HCT116 (cell line): ENCODE measurements at regions not wholly inside any gene's neighbourhood (a gene's known extent, or its start where the extent isn't known, plus 50 kb on each side); places are given as distances from the start of the nearest gene placed in this dataset.

Experiments used
- ATAC-seq: fragments of 200-7000 bp; cut with Tn5 transposase; 2 replicates; pipeline ENCODE4 v1.9.1; 2020; ENCODE audit warnings: mild to moderate bottlenecking, moderate library complexity
- BruUV-seq: library from RNA; stranded (reverse); fragments of 400-500 nt; replicated peaks from 2 replicates; lab custom pipeline; 2021; lab: Mats Ljungman, UMichigan
- CTCF ChIA-PET: fragments of 300-600 bp; sonication (Branson Sonifier 250); formaldehyde crosslinking; loops from one replicate; lab custom pipeline; 2021; ENCODE audit warnings: antibody characterized with exemption; lab: Charles Lee
- POLR2A ChIA-PET: fragments of 300-600, 350-600 bp; sonication (Branson Sonifier 250); formaldehyde crosslinking; loops from one replicate; lab custom pipeline; 2021; ENCODE audit warnings: antibody characterized with exemption; lab: Charles Lee
- RAD21 ChIA-PET, 2 experiments: fragments of 300-600 bp; sonication (Branson Sonifier 250); formaldehyde crosslinking; loops; one replicate each; lab custom pipeline; 2023; ENCODE audit warnings: low total read pairs in 2 of 2; ENCODE audit not compliant: uncharacterized antibody in 2 of 2, unreplicated experiment in 2 of 2, low non-redundant PET in 1 of 2; lab: Charles Lee
- DNase-seq: peaks from one replicate; pipeline ENCODE4 v3.0.0-alpha.2; 2010; ENCODE audit warnings: low read depth, low spot score
- H2AFZ ChIP-seq: fragments of 200-600 bp; shearing (Covaris generic), sonication (generic); 2 replicates; pipeline ENCODE4 v1.6.1; 2017; ENCODE audit warnings: low read depth, mixed run types, mixed read lengths, antibody characterized with exemption, low read length; ENCODE audit not compliant: poor library complexity, severe bottlenecking
- H3K27ac ChIP-seq: 2 replicates; pipeline ENCODE4 v1.5.1; 2012; ENCODE audit warnings: low read depth, low read length
- H3K27me3 ChIP-seq: fragments of 200-600 bp; sonication (generic); 2 replicates; pipeline ENCODE4 v1.6.1; 2016; ENCODE audit warnings: mixed run types, low read length, mixed read lengths; ENCODE audit not compliant: insufficient read depth
- H3K36me3 ChIP-seq, 2 experiments: fragments of 200-500 bp in 1 of 2; fragments of 200-600 bp in 1 of 2; sonication (Bioruptor generic) in 1 of 2; sonication (generic) in 1 of 2; 2 replicates each; pipeline versions ENCODE4 v1.5.1 to v1.6.1; 2014 to 2016; ENCODE audit warnings: low read length in 2 of 2, inconsistent platforms in 1 of 2, mixed read lengths in 1 of 2, mixed run types in 1 of 2; ENCODE audit not compliant: insufficient read depth in 2 of 2, control insufficient read depth in 1 of 2
- H3K4me1 ChIP-seq, 2 experiments: fragments of 200-600 bp in 1 of 2; sonication (generic) in 1 of 2; 2 replicates each; pipeline versions ENCODE4 v1.5.1 to v1.6.1; 2012 to 2017; ENCODE audit warnings: low read length in 2 of 2, inconsistent platforms in 1 of 2, mild to moderate bottlenecking in 1 of 2, mixed read lengths in 1 of 2, mixed run types in 1 of 2, moderate library complexity in 1 of 2; ENCODE audit not compliant: insufficient read depth in 2 of 2, control insufficient read depth in 1 of 2
- H3K4me2 ChIP-seq: fragments of 200-600 bp; sonication (generic); 2 replicates; pipeline ENCODE4 v1.6.1; 2017; ENCODE audit warnings: mixed run types, low read length, mixed read lengths
- H3K4me3 ChIP-seq, 2 experiments: fragments of 200-600 bp in 1 of 2; sonication (generic) in 1 of 2; replicated peaks in 1 of 2; 2 replicates each; pipeline ENCODE4 v1.5.1; 2011 to 2016; ENCODE audit warnings: low read length in 2 of 2, control low read depth in 1 of 2, low read depth in 1 of 2, mild to moderate bottlenecking in 1 of 2, mixed read lengths in 1 of 2, mixed run types in 1 of 2
- H3K79me2 ChIP-seq: fragments of 200-600 bp; sonication (generic); 2 replicates; pipeline ENCODE4 v1.6.1; 2017; ENCODE audit warnings: mild to moderate bottlenecking, mixed run types, low read length, moderate library complexity, mixed read lengths; ENCODE audit not compliant: insufficient read depth
- H3K9ac ChIP-seq: fragments of 200-600 bp; sonication (generic); 2 replicates; pipeline ENCODE4 v1.6.1; 2016; ENCODE audit warnings: low read length, mixed read lengths
- H3K9me2 ChIP-seq: fragments of 200-600 bp; sonication (generic), shearing (Covaris generic); 2 replicates; pipeline ENCODE4 v1.6.1; 2017; ENCODE audit warnings: mixed run types, mild to moderate bottlenecking, moderate library complexity; ENCODE audit not compliant: insufficient read depth
- H3K9me3 ChIP-seq, 2 experiments: fragments of 200-500 bp in 1 of 2; fragments of 200-600 bp in 1 of 2; sonication (Bioruptor generic) in 1 of 2; sonication (generic) in 1 of 2; 2 replicates each; pipeline ENCODE4 v1.6.1; 2014 to 2017; ENCODE audit warnings: low read length in 2 of 2, mixed read lengths in 2 of 2, inconsistent platforms in 1 of 2, low read depth in 1 of 2, mild to moderate bottlenecking in 1 of 2, mixed run types in 1 of 2, moderate library complexity in 1 of 2; ENCODE audit not compliant: control insufficient read depth in 1 of 2, insufficient read depth in 1 of 2
- H4K20me1 ChIP-seq: fragments of 200-600 bp; sonication (generic), shearing (Covaris generic); 2 replicates; pipeline ENCODE4 v1.6.1; 2017; ENCODE audit warnings: mixed run types, mild to moderate bottlenecking, moderate library complexity; ENCODE audit not compliant: insufficient read depth
- CBX3 ChIP-seq: IDR thresholded peaks from 2 replicates; pipeline ENCODE4 v1.6.1; 2012; ENCODE audit warnings: low read depth
- CEBPB ChIP-seq: IDR thresholded peaks from 2 replicates; pipeline ENCODE4 v1.6.1; 2012; ENCODE audit warnings: low read depth
- CTCF ChIP-seq, 3 experiments: fragments of 200-600 bp in 1 of 3; sonication (generic) in 1 of 3; IDR thresholded peaks in 2 of 3; conservative IDR thresholded peaks in 1 of 3; 2 replicates each; pipeline ENCODE4 v1.5.1; 2012 to 2017; ENCODE audit warnings: low read depth in 2 of 3, low read length in 2 of 3, antibody characterized with exemption in 1 of 3, borderline replicate concordance in 1 of 3, control low read depth in 1 of 3, mild to moderate bottlenecking in 1 of 3, mixed read lengths in 1 of 3, mixed run types in 1 of 3, moderate library complexity in 1 of 3; ENCODE audit not compliant: insufficient read depth in 1 of 3
- ELF1 ChIP-seq: IDR thresholded peaks from 2 replicates; pipeline ENCODE4 v1.6.1; 2012; ENCODE audit warnings: low read depth, borderline replicate concordance
- FOSL1 ChIP-seq: IDR thresholded peaks from 2 replicates; pipeline ENCODE4 v1.6.1; 2012; ENCODE audit warnings: low read depth
- JUND ChIP-seq: IDR thresholded peaks from 2 replicates; pipeline ENCODE4 v1.6.1; 2012
- MAX ChIP-seq: IDR thresholded peaks from 2 replicates; pipeline ENCODE4 v1.6.1; 2012
- POLR2AphosphoS5 ChIP-seq: IDR thresholded peaks from 2 replicates; pipeline ENCODE4 v1.6.1; 2011; ENCODE audit warnings: mild to moderate bottlenecking, low read depth, low read length, moderate library complexity
- REST ChIP-seq: IDR thresholded peaks from 2 replicates; pipeline ENCODE4 v1.6.1; 2012; ENCODE audit warnings: low read depth
- SRF ChIP-seq: IDR thresholded peaks from 2 replicates; pipeline ENCODE4 v1.6.1; 2012; ENCODE audit warnings: low read depth
- TCF7L2 ChIP-seq: IDR thresholded peaks from 2 replicates; pipeline ENCODE4 v1.7.0; 2011; ENCODE audit warnings: borderline replicate concordance, inconsistent platforms; ENCODE audit not compliant: insufficient read depth, insufficient read length; ENCODE audit errors: extremely low read depth
- ZFX ChIP-seq: fragments of 450-650 bp; IDR thresholded peaks from 2 replicates; pipeline ENCODE4 v1.6.1; 2017
- ZNF274 ChIP-seq: fragments of 200-500 bp; sonication (Bioruptor generic); IDR thresholded peaks from 2 replicates; pipeline ENCODE4 v1.6.1; 2014; ENCODE audit warnings: mild to moderate bottlenecking, low read depth, low read length, inconsistent platforms
- intact Hi-C: fragments of 100-400 bp; cut with micrococcal nuclease; formaldehyde crosslinking; loops from 2 replicates; pipeline ENCODE4 v1.10.0; 2022

GRCh38 chr11:81377418-81377817 is 1356.2 kb downstream of the FAM181B start:
- ATAC-seq = no peak
- Histone ChIP-seq H4K20me1 (no peaks in the 10 kb centered on the region), H3K9ac (no peak overlapping the region), H3K4me1 (no peaks in the 10 kb centered on the region), H3K4me2 (no peak overlapping the region), H3K27ac (no peak overlapping the region), H3K36me3 (no peaks in the 10 kb centered on the region), H3K4me3 (no peak overlapping the region), H3K9me3 (peaks cover 8 to 15% of the 10 kb centered on the region in 2 experiments; a peak in 2 of 4 replicates), H3K79me2 (no peaks in the 10 kb centered on the region), H3K27me3 (no peaks in the 10 kb centered on the region), H3K9me2 (no peaks in the 10 kb centered on the region), H2AFZ (no peak overlapping the region)
- BruUV-seq = no TSS peak
- ChIA-PET POLR2A (no interaction called here), CTCF (no interaction called here), RAD21 (no interaction called here)
- intact Hi-C loops = no loop called here
- no peak for DNase-seq
- no peak for TF ChIP-seq MAX
- TF ChIP-seq POLR2AphosphoS5 = no peak
- no peak for TF ChIP-seq TCF7L2
- TF ChIP-seq JUND = no peak
- TF ChIP-seq REST = no peak
- no peak for TF ChIP-seq FOSL1
- TF ChIP-seq CBX3 = no peak
- no peak for TF ChIP-seq CTCF (IDR thresholded peaks at IDR 0.05 in 2 of 3, conservative IDR thresholded peaks at IDR 0.05 in 1 of 3; ENCODE audit: borderline replicate concordance in 1 of 3, insufficient read depth in 1 of 3, low read depth in 2 of 3, low read length in 2 of 3)
- TF ChIP-seq SRF = no peak
- TF ChIP-seq ZFX = no peak
- no peak for TF ChIP-seq ELF1
- no peak for TF ChIP-seq CEBPB
- no peak for TF ChIP-seq ZNF274
